Prostate gland (tissue), 2 donors: ENCODE measurements at regions not wholly inside any gene's neighbourhood (a gene's known extent, or its start where the extent isn't known, plus 50 kb on each side); places are given as distances from the start of the nearest gene placed in this dataset.

Experiments used
- DNase-seq: peaks from one replicate; pipeline ENCODE4 v3.0.0-alpha.2; 2019; ENCODE audit warnings: low spot score
- H3K27ac ChIP-seq, 2 donors: fragments of 200-600 bp; sonication (generic); 2 replicates each; pipeline ENCODE4 v1.5.1; 2017 to 2019
- H3K27me3 ChIP-seq: fragments of 200-600 bp; sonication (generic); replicated peaks from 2 replicates; pipeline ENCODE4 v1.5.1; 2019; ENCODE audit not compliant: insufficient read depth
- H3K36me3 ChIP-seq, 2 donors: fragments of 200-600 bp; sonication (generic); 1 replicate in 1 of 2; 2 replicates in 1 of 2; pipeline versions ENCODE4 v1.5.1 to v1.8.1; 2017 to 2019
- H3K4me1 ChIP-seq: fragments of 200-600 bp; sonication (generic); replicated peaks from 2 replicates; pipeline ENCODE4 v1.5.1; 2019
- H3K4me3 ChIP-seq, 2 donors: fragments of 200-600 bp; sonication (generic); 2 replicates each; pipeline ENCODE4 v1.5.1; 2017 to 2019
- H3K9me3 ChIP-seq: fragments of 200-600 bp; sonication (generic); 2 replicates; pipeline ENCODE4 v1.5.1; 2017
- CTCF ChIP-seq, 4 experiments: fragments of 200-600 bp in 2 of 4; fragments of 450-650 bp in 2 of 4; sonication (generic) in 2 of 4; IDR thresholded peaks; 1 replicate in 3 of 4; 2 replicates in 1 of 4; pipeline ENCODE4 v1.5.1; 2016 to 2019; ENCODE audit warnings: antibody characterized with exemption in 4 of 4, mild to moderate bottlenecking in 2 of 4, moderate library complexity in 2 of 4
- POLR2A ChIP-seq: fragments of 450-650 bp; IDR thresholded peaks from one replicate; pipeline ENCODE4 v1.6.1; 2016; ENCODE audit warnings: antibody characterized with exemption, mild to moderate bottlenecking
- POLR2AphosphoS5 ChIP-seq: sonication (generic); formaldehyde crosslinking; IDR thresholded peaks from one replicate; pipeline ENCODE4 v1.6.1; 2017; ENCODE audit warnings: antibody characterized with exemption
- WGBS: methylation state at CpG from one replicate; pipeline ENCODE4 v1.1.5; 2018; 5-methylcytosine and 5-hydroxymethylcytosine counted together
- intact Hi-C: fragments of 100-400 bp; cut with DNase I; formaldehyde crosslinking; loops from one replicate; pipeline ENCODE4 v1.14.2; 2022

GRCh38 chr16:22627043-22627442, 116.4 kb downstream of the NPIPB5 start:
- Histone ChIP-seq H3K27ac (no peak overlapping the region), H3K4me1 (no peaks in the 10 kb centered on the region), H3K27me3 (peaks cover 2% of the 10 kb centered on the region), H3K9me3 (no peaks in the 10 kb centered on the region), H3K36me3 (no peaks in the 10 kb centered on the region), H3K4me3 (no peak overlapping the region)
- TF ChIP-seq POLR2A (no peak), POLR2AphosphoS5 (no peak), CTCF (IDR thresholded peaks at IDR 0.05) (no peak)
- WGBS, result 52% methylated on average over 5 of the region's 5 CpGs
- DNase-seq, result no peak
- intact Hi-C loops, result no loop called here

GRCh38 chr16:22628994-22629393, 118.3 kb downstream of the NPIPB5 start:
- Histone ChIP-seq H3K4me1 (no peaks in the 10 kb centered on the region), H3K27me3 (peaks cover 2% of the 10 kb centered on the region), H3K4me3 (no peak overlapping the region), H3K36me3 (no peaks in the 10 kb centered on the region), H3K9me3 (no peaks in the 10 kb centered on the region), H3K27ac (no peak overlapping the region)
- TF ChIP-seq POLR2A (no peak), POLR2AphosphoS5 (no peak), CTCF (IDR thresholded peaks at IDR 0.05) (no peak)
- intact Hi-C loops, result no loop called here
- 93% methylated on average over 2 of the region's 2 CpGs for WGBS
- DNase-seq, result no peak

GRCh38 chr16:22630242-22630641, 119.6 kb downstream of the NPIPB5 start:
- no peaks in the 10 kb centered on the region for H3K9me3 ChIP-seq
- intact Hi-C loops, result no loop called here
- H3K36me3 ChIP-seq, result no peaks in the 10 kb centered on the region
- no peak for TF ChIP-seq POLR2A
- no peak for TF ChIP-seq CTCF (IDR thresholded peaks at IDR 0.05)
- TF ChIP-seq POLR2AphosphoS5, result no peak
- H3K4me3 ChIP-seq, result no peak overlapping the region
- H3K4me1 ChIP-seq, result no peaks in the 10 kb centered on the region
- H3K27ac ChIP-seq, result no peak overlapping the region
- 84% methylated on average over 4 of the region's 4 CpGs for WGBS
- H3K27me3 ChIP-seq, result no peaks in the 10 kb centered on the region
- no peak for DNase-seq

GRCh38 chr16:22631264-22631663, 120.6 kb downstream of the NPIPB5 start:
- Histone ChIP-seq H3K4me1 (no peaks in the 10 kb centered on the region), H3K9me3 (no peaks in the 10 kb centered on the region), H3K4me3 (no peak overlapping the region), H3K36me3 (no peaks in the 10 kb centered on the region), H3K27me3 (no peaks in the 10 kb centered on the region), H3K27ac (no peak overlapping the region)
- WGBS, result 86% methylated on average over 9 of the region's 9 CpGs
- TF ChIP-seq POLR2AphosphoS5, result no peak
- TF ChIP-seq CTCF (IDR thresholded peaks at IDR 0.05), result no peak
- TF ChIP-seq POLR2A, result no peak
- intact Hi-C loops, result no loop called here
- DNase-seq, result no peak

GRCh38 chr16:22632606-22633005, 121.9 kb downstream of the NPIPB5 start:
- Histone ChIP-seq H3K27ac (no peak overlapping the region), H3K4me3 (no peak overlapping the region), H3K36me3 (no peaks in the 10 kb centered on the region), H3K4me1 (no peaks in the 10 kb centered on the region), H3K9me3 (no peaks in the 10 kb centered on the region), H3K27me3 (no peaks in the 10 kb centered on the region)
- 75% methylated on average over 4 of the region's 4 CpGs for WGBS
- intact Hi-C loops, result no loop called here
- DNase-seq, result no peak
- TF ChIP-seq POLR2AphosphoS5 (no peak), CTCF (IDR thresholded peaks at IDR 0.05) (no peak)
